CD4-positive, alpha-beta memory T cell (primary cell): ENCODE measurements at regions not wholly inside any gene's neighbourhood (a gene's known extent, or its start where the extent isn't known, plus 50 kb on each side); places are given as distances from the start of the nearest gene placed in this dataset.

Experiments used
- CTCF ChIA-PET: fragments of 350-600 bp; sonication (Branson Sonifier 250); formaldehyde crosslinking; loops from one replicate; lab custom pipeline; 2021; ENCODE audit warnings: inconsistent platforms; ENCODE audit not compliant: partially characterized antibody; lab: Charles Lee
- POLR2A ChIA-PET: fragments of 350-600 bp; sonication (Branson Sonifier 250); formaldehyde crosslinking; loops from one replicate; lab custom pipeline; 2021; ENCODE audit not compliant: partially characterized antibody; lab: Charles Lee
- DNase-seq, 5 donors: peaks; one replicate each; pipeline versions ENCODE4 v3.0.0 to v3.0.0-alpha.2; 2020 to 2022; ENCODE audit warnings: mixed read lengths in 1 of 5
- H3K27ac ChIP-seq: one replicate; pipeline ENCODE4 v1.7.0; 2013; ENCODE audit warnings: low read depth, low read length
- H3K27me3 ChIP-seq: 2 replicates; pipeline ENCODE4 v1.7.0; 2013; ENCODE audit warnings: mild to moderate bottlenecking, low read length, moderate library complexity; ENCODE audit not compliant: insufficient read depth
- H3K36me3 ChIP-seq: 2 replicates; pipeline ENCODE4 v1.7.0; 2013; ENCODE audit warnings: mild to moderate bottlenecking, low read length, moderate library complexity; ENCODE audit not compliant: insufficient read depth
- H3K4me1 ChIP-seq: 2 replicates; pipeline ENCODE4 v1.7.0; 2013; ENCODE audit warnings: mild to moderate bottlenecking, low read length, moderate library complexity; ENCODE audit not compliant: insufficient read depth
- H3K4me3 ChIP-seq, 2 donors: one replicate each; pipeline ENCODE4 v1.7.0; 2013; ENCODE audit warnings: low read length in 2 of 2, mild to moderate bottlenecking in 1 of 2
- H3K9me3 ChIP-seq, 2 donors: one replicate each; pipeline ENCODE4 v1.7.0; 2013; ENCODE audit warnings: low read length in 2 of 2, control low read depth in 1 of 2; ENCODE audit not compliant: control insufficient read depth in 1 of 2
- H3K27ac Mint-ChIP-seq, 7 donors: one replicate each; pipeline ENCODE4 v1.8.0; 2020 to 2021; ENCODE audit warnings: mixed read lengths in 7 of 7, mild to moderate bottlenecking in 6 of 7, inconsistent platforms in 3 of 7, moderate library complexity in 3 of 7
- H3K27me3 Mint-ChIP-seq, 2 donors: one replicate each; pipeline ENCODE4 v1.8.0; 2020 to 2021; ENCODE audit warnings: mixed read lengths in 2 of 2
- H3K36me3 Mint-ChIP-seq, 2 donors: one replicate each; pipeline ENCODE4 v1.8.0; 2020 to 2021; ENCODE audit warnings: mixed read lengths in 2 of 2, inconsistent platforms in 1 of 2, mild to moderate bottlenecking in 1 of 2
- H3K4me1 Mint-ChIP-seq, 4 donors: one replicate each; pipeline ENCODE4 v1.8.0; 2020 to 2021; ENCODE audit warnings: mixed read lengths in 4 of 4, mild to moderate bottlenecking in 1 of 4
- H3K4me3 Mint-ChIP-seq, 8 donors: one replicate each; pipeline ENCODE4 v1.8.0; 2020 to 2021; ENCODE audit warnings: mixed read lengths in 8 of 8, mild to moderate bottlenecking in 7 of 8, moderate library complexity in 6 of 8, inconsistent platforms in 3 of 8
- H3K9me3 Mint-ChIP-seq, 8 donors: one replicate each; pipeline ENCODE4 v1.8.0; 2020 to 2021; ENCODE audit warnings: mixed read lengths in 8 of 8, mild to moderate bottlenecking in 5 of 8, inconsistent platforms in 3 of 8, moderate library complexity in 1 of 8
- intact Hi-C: fragments of 100-400 bp; cut with micrococcal nuclease; formaldehyde crosslinking; loops from one replicate; pipeline ENCODE4 v1.15.1; 2023

DNA sequence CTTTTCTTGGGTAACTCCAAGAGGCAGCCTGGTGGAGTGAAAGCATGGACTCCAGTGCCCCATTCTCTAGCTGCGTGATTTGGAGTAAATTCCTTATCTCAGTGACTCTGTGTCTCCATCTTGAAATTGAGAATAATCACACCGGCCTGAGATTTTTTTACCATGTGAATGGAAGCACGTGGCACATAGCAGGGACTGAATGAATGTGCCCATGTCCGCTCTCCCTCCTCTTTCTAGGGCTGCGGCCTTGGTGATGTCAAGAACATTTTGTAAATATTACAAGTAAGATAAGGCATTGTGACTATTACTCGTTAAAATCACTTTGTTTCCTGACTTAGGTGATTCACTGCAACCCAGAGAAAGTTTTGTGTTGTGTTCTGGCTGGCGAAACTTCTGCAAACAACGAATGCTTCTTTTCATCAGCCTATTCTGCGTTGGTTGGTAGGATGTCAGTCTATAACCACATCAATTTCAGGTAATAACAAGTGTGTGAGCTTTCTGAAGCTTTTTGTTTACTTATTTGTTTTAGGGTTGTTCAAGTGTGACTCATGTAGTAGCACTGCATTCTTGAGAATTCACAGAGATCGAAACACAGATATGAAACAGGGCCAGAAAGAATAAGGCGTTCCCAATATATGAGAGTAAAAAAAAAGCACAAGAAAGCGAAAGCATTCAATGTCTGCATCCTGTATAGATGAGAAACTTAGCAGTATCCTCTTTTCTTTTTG lies 135.7 kb upstream of the SLC45A1 start:
- H3K4me3 ChIP-seq: peak overlapping the region in 1 of 2 donors; percentile 15
- H3K36me3 ChIP-seq: no peaks in the 10 kb centered on the region
- peak overlapping the region; percentile 68 to 97 (median 91) for H3K27ac Mint-ChIP-seq
- peak overlapping the region; percentile 41 for H3K27ac ChIP-seq
- H3K4me3 Mint-ChIP-seq: peak overlapping the region; percentile 25 to 85 (median 71)
- H3K27me3 ChIP-seq: no peaks in the 10 kb centered on the region
- H3K27me3 Mint-ChIP-seq: no peaks in the 10 kb centered on the region
- H3K4me1 Mint-ChIP-seq: peaks cover 16 to 23% (median 21%) of the 10 kb centered on the region in 4 donors
- POLR2A ChIA-PET: interaction anchor here (0.6 to 4.7 kb wide), 6 partner anchors 9 to 69 kb away, joined by 3 to 29 read pairs (median 8); no protein-coding TSS in a partner anchor
- H3K9me3 Mint-ChIP-seq: peaks cover 0 to 21% (median 16%) of the 10 kb centered on the region in 8 donors
- peak; percentile 70 to 84 (median 79) for DNase-seq
- peaks cover 6 to 8% of the 10 kb centered on the region in 2 donors for H3K36me3 Mint-ChIP-seq
- intact Hi-C loops: loop anchor here (1.0 kb wide), 2 partner anchors 13 to 30 kb away; no protein-coding TSS in a partner anchor
- H3K4me1 ChIP-seq: peaks cover 28% of the 10 kb centered on the region
- no peaks in the 10 kb centered on the region for H3K9me3 ChIP-seq
- CTCF ChIA-PET: no interaction called here

GRCh38 chr1:8179132-8179793 lies 138.7 kb upstream of the SLC45A1 start:
- peaks cover 6 to 8% of the 10 kb centered on the region in 2 donors for H3K36me3 Mint-ChIP-seq
- Histone ChIP-seq H3K4me1 (peaks cover 28% of the 10 kb centered on the region), H3K36me3 (no peaks in the 10 kb centered on the region), H3K27ac (no peak overlapping the region), H3K27me3 (no peaks in the 10 kb centered on the region), H3K4me3 (no peak overlapping the region), H3K9me3 (no peaks in the 10 kb centered on the region)
- peaks cover 0 to 21% (median 16%) of the 10 kb centered on the region in 8 donors for H3K9me3 Mint-ChIP-seq
- H3K27ac Mint-ChIP-seq: no peak overlapping the region
- intact Hi-C loops: no loop called here
- H3K27me3 Mint-ChIP-seq: no peaks in the 10 kb centered on the region
- ChIA-PET CTCF (no interaction called here), POLR2A (interaction anchor here (0.9 kb wide), 1 partner anchor 26 kb away, joined by 3 read pairs; no protein-coding TSS in a partner anchor)
- peaks cover 16 to 23% (median 21%) of the 10 kb centered on the region in 4 donors for H3K4me1 Mint-ChIP-seq
- peak overlapping the region in 1 of 8 donors; percentile 32 for H3K4me3 Mint-ChIP-seq
- DNase-seq: no peak

DNA sequence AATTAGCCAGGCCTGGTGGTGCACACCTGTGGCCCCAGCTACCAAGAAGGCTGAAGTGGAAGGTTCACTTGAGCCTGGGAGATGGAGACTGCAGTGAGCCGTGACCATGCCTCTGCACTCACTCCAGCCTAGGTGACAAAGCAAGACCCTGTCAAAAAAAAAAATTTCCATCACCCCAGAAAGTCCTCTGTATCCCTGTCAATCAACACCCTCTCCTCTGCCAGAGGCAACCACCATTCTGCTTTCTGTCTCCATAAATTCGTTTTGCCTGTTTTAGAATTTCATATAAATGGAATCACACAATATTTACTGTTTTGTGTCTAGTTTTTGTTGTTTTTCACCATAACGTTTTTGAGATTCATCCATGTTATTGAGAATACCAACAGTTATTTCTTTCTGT lies 141.6 kb upstream of the SLC45A1 start:
- Histone ChIP-seq H3K9me3 (no peaks in the 10 kb centered on the region), H3K36me3 (no peaks in the 10 kb centered on the region), H3K4me3 (no peak overlapping the region), H3K4me1 (peaks cover 4% of the 10 kb centered on the region), H3K27ac (no peak overlapping the region), H3K27me3 (no peaks in the 10 kb centered on the region)
- no peak overlapping the region for H3K4me3 Mint-ChIP-seq
- ChIA-PET POLR2A (no interaction called here), CTCF (no interaction called here)
- no peak for DNase-seq
- peaks cover 0 to 21% (median 16%) of the 10 kb centered on the region in 8 donors for H3K9me3 Mint-ChIP-seq
- intact Hi-C loops: no loop called here
- H3K27ac Mint-ChIP-seq: no peak overlapping the region
- H3K4me1 Mint-ChIP-seq: peaks cover 4 to 11% (median 4%) of the 10 kb centered on the region in 4 donors
- H3K27me3 Mint-ChIP-seq: no peaks in the 10 kb centered on the region
- peaks cover 6 to 8% of the 10 kb centered on the region in 2 donors for H3K36me3 Mint-ChIP-seq

DNA sequence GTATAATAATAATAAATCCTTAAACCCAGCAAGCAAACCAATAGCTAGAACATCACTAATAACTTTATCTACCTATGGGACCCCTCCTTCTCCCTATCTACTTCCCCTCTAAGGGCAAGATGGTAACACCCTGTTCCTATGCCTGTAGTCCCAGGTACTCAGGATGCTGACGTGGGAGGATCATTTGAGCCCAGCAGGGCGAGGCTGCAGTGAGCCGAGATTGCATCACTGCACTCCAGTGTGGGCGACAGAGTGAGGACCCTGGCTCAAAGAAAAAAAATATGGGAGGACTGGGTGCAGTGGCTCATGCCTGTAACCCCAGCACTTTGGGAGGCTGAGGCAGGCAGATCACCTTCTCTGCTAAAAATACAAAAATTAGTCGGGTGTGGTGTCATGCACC lies 143.1 kb upstream of the SLC45A1 start:
- CTCF ChIA-PET: no interaction called here
- DNase-seq: no peak
- no peaks in the 10 kb centered on the region for H3K27me3 ChIP-seq
- H3K27ac Mint-ChIP-seq: no peak overlapping the region
- H3K27me3 Mint-ChIP-seq: no peaks in the 10 kb centered on the region
- intact Hi-C loops: no loop called here
- H3K9me3 Mint-ChIP-seq: peaks cover 0 to 15% (median 15%) of the 10 kb centered on the region in 8 donors
- no peak overlapping the region for H3K27ac ChIP-seq
- no peaks in the 10 kb centered on the region for H3K36me3 ChIP-seq
- H3K4me1 ChIP-seq: peaks cover 9% of the 10 kb centered on the region
- no peak overlapping the region for H3K4me3 ChIP-seq
- peaks cover 8 to 18% (median 12%) of the 10 kb centered on the region in 4 donors for H3K4me1 Mint-ChIP-seq
- H3K9me3 ChIP-seq: no peaks in the 10 kb centered on the region
- peaks cover 6 to 8% of the 10 kb centered on the region in 2 donors for H3K36me3 Mint-ChIP-seq
- POLR2A ChIA-PET: no interaction called here
- H3K4me3 Mint-ChIP-seq: no peak overlapping the region

- CTCF ChIA-PET: interaction anchor here (0.6 kb wide), 1 partner anchor 69 kb away, joined by 3 read pairs; no protein-coding TSS in a partner anchor
- intact Hi-C loops: no loop called here
- H3K27ac Mint-ChIP-seq: peak overlapping the region in 2 of 7 donors; percentile 8 to 60
Observed at GRCh38 chr1:8171751-8172464, 145.8 kb upstream of the ERRFI1 start.

DNA sequence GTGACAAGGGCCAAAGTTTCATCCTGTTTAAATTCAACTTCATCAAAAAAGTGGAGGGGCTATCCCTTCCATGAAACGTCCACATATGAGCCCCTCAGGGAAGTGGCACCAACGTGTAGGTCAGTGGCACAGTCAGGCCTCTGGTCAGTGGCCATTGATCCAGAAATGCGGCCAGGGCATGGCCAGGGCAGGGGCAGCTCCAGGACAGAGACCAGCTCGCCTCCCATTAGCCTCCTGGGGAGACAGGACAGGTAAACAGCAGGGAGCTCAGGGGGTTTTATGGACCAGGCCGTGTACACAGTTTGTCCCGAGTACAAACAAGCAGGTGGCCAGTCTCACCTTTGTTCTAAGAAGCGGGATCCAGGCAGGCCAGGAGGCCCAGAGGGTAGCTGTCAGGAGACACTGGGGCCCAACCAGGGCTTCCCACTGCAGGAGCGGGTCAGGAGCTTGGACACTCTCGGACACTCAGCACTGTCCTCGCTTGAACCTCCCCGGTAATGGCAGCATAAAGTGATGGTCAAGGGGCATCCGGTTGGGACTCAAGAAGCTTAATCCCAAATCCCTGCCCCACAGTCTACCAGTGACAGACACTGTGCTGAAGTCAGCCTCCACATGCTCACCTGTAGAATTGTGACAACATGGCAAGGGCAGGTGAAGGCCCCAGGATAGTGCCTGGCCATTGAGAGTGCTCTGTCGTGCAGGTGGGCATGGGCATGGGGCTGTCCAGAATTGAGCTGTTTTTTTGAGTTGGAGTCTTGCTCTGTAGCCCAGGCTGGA lies 144.1 kb upstream of the ERRFI1 start:
- peaks cover 0 to 2% (median 0%) of the 10 kb centered on the region in 8 donors for H3K9me3 Mint-ChIP-seq
- CTCF ChIA-PET: interaction anchor here (0.6 to 1.2 kb wide), 4 partner anchors 16 to 224 kb away, joined by 3 to 4 read pairs (median 3); no protein-coding TSS in a partner anchor
- H3K4me3 ChIP-seq: no peak overlapping the region

More at GRCh38 chr1:8171751-8172464, 145.8 kb upstream of the ERRFI1 start:
- peaks cover 0 to 3% of the 10 kb centered on the region in 2 donors for H3K36me3 Mint-ChIP-seq
- Histone ChIP-seq H3K9me3 (no peaks in the 10 kb centered on the region), H3K36me3 (no peaks in the 10 kb centered on the region), H3K4me1 (peaks cover 36% of the 10 kb centered on the region), H3K27ac (no peak overlapping the region), H3K27me3 (no peaks in the 10 kb centered on the region), H3K4me3 (no peak overlapping the region)
- peaks cover 19 to 42% (median 30%) of the 10 kb centered on the region in 4 donors for H3K4me1 Mint-ChIP-seq
- DNase-seq: no peak
- peak overlapping the region in 1 of 8 donors; percentile 52 for H3K4me3 Mint-ChIP-seq
- POLR2A ChIA-PET: interaction anchor here (1.4 kb wide), 1 partner anchor 10 kb away, joined by 6 read pairs; no protein-coding TSS in a partner anchor
- H3K9me3 Mint-ChIP-seq: peaks cover 0 to 2% (median 0%) of the 10 kb centered on the region in 8 donors
- H3K27me3 Mint-ChIP-seq: peaks cover 0 to 1% of the 10 kb centered on the region in 2 donors

More for the DNA sequence above, 144.1 kb upstream of the ERRFI1 start:
- H3K4me1 Mint-ChIP-seq: peaks cover 22 to 53% (median 34%) of the 10 kb centered on the region in 4 donors
- peak overlapping the region in 7 of 8 donors; percentile 31 to 86 (median 78) for H3K4me3 Mint-ChIP-seq
- Histone ChIP-seq H3K27me3 (no peaks in the 10 kb centered on the region), H3K27ac (peak overlapping the region; percentile 44), H3K36me3 (no peaks in the 10 kb centered on the region), H3K9me3 (no peaks in the 10 kb centered on the region), H3K4me1 (peaks cover 41% of the 10 kb centered on the region)
- peaks cover 0 to 3% of the 10 kb centered on the region in 2 donors for H3K36me3 Mint-ChIP-seq
- intact Hi-C loops: no loop called here
- peak overlapping the region; percentile 88 to 99 (median 97) for H3K27ac Mint-ChIP-seq
- POLR2A ChIA-PET: interaction anchor here (0.6 to 7.6 kb wide), 3 partner anchors 12 to 84 kb away, joined by 3 to 57 read pairs (median 19); no protein-coding TSS in a partner anchor
- DNase-seq: no peak
- H3K27me3 Mint-ChIP-seq: peaks cover 0 to 1% of the 10 kb centered on the region in 2 donors
